HepG2 (cell line): ENCODE measurements at regions not wholly inside any gene's neighbourhood (a gene's known extent, or its start where the extent isn't known, plus 50 kb on each side); places are given as distances from the start of the nearest gene placed in this dataset.

Experiments
- ZBTB40 ChIP-seq, 2 experiments: fragments of 450-650 bp in 1 of 2; sonication (generic) in 1 of 2; formaldehyde crosslinking in 1 of 2; IDR thresholded peaks; 2 replicates each; pipeline versions ENCODE4 v1.6.1 to v1.8.0; 2016 to 2022; ENCODE audit warnings: antibody characterized with exemption in 1 of 2, mild to moderate bottlenecking in 1 of 2, missing genetic modification reagents in 1 of 2

- TF ChIP-seq ZBTB40 (IDR thresholded peaks at IDR 0.05) = no peak
- TF ChIP-seq ZBTB40 (CRISPR knock-in tag; IDR thresholded peaks at IDR 0.05) = no peak
- TF ChIP-seq, all 625 proteins: peak for 0
Measured at GRCh38 chr22:44586999-44587736, 89.1 kb upstream of the RTL6 start (continued).
